SK-N-SH (cell line): ENCODE measurements at regions not wholly inside any gene's neighbourhood (a gene's known extent, or its start where the extent isn't known, plus 50 kb on each side); places are given as distances from the start of the nearest gene placed in this dataset.

Source experiments
- CTCF ChIA-PET: fragments of 300-600, 350-600 bp; formaldehyde crosslinking; extraction: SDS; loops from one replicate; lab custom pipeline; 2021; lab: Yijun Ruan, JAX
- POLR2A ChIA-PET: fragments of 350-600 bp; sonication (Branson Sonifier 250); formaldehyde crosslinking; extraction: SDS; loops from one replicate; lab custom pipeline; 2020; ENCODE audit warnings: antibody characterized with exemption, inconsistent platforms; lab: Yijun Ruan, JAX
- DNase-seq: peaks from one replicate; pipeline ENCODE4 v3.0.0; 2012
- H2AFZ ChIP-seq: fragments of 200-600 bp; sonication (generic); 2 replicates; pipeline ENCODE4 v1.8.1; 2016; ENCODE audit warnings: antibody characterized with exemption, mild to moderate bottlenecking, low read depth
- H3F3A ChIP-seq: fragments of 200-600 bp; sonication (generic); replicated peaks from 2 replicates; pipeline ENCODE3; 2016; ENCODE audit warnings: antibody characterized with exemption, mild to moderate bottlenecking; ENCODE audit not compliant: insufficient read depth
- H3K27ac ChIP-seq, 2 experiments: fragments of 200-500 bp in 1 of 2; fragments of 200-600 bp in 1 of 2; sonication (Bioruptor generic) in 1 of 2; sonication (generic), shearing (Covaris generic) in 1 of 2; 2 replicates each; pipeline versions ENCODE4 v1.5.1 to v1.6.1; 2014 to 2016; ENCODE audit warnings: low read depth in 2 of 2, inconsistent platforms in 1 of 2, low read length in 1 of 2, mild to moderate bottlenecking in 1 of 2, mixed read lengths in 1 of 2
- H3K27me3 ChIP-seq: fragments of 200-600 bp; sonication (generic), shearing (Covaris generic); 2 replicates; pipeline ENCODE4 v1.6.1; 2016; ENCODE audit warnings: mixed run types; ENCODE audit not compliant: insufficient read depth
- H3K36me3 ChIP-seq, 2 experiments: fragments of 200-500 bp in 1 of 2; fragments of 200-600 bp in 1 of 2; sonication (Bioruptor generic) in 1 of 2; sonication (generic) in 1 of 2; replicated peaks in 1 of 2; 2 replicates each; pipeline versions ENCODE3 to v1.5.1; 2014 to 2016; ENCODE audit warnings: low read length in 1 of 2, mild to moderate bottlenecking in 1 of 2; ENCODE audit not compliant: insufficient read depth in 2 of 2, control insufficient read depth in 1 of 2
- H3K4me1 ChIP-seq, 2 experiments: fragments of 200-500 bp in 1 of 2; fragments of 200-600 bp in 1 of 2; sonication (Bioruptor generic) in 1 of 2; sonication (generic), shearing (Covaris generic) in 1 of 2; 2 replicates each; pipeline versions ENCODE4 v1.5.1 to v1.6.1; 2014 to 2016; ENCODE audit warnings: low read depth in 1 of 2, low read length in 1 of 2, mixed run types in 1 of 2; ENCODE audit not compliant: insufficient read depth in 2 of 2, control insufficient read depth in 1 of 2
- H3K4me2 ChIP-seq: fragments of 200-600 bp; sonication (generic), shearing (Covaris generic); 2 replicates; pipeline ENCODE4 v1.6.1; 2017; ENCODE audit warnings: mixed run types
- H3K4me3 ChIP-seq, 2 experiments: fragments of 200-500 bp in 1 of 2; fragments of 200-600 bp in 1 of 2; sonication (Bioruptor generic) in 1 of 2; sonication (generic), shearing (Covaris generic) in 1 of 2; 2 replicates each; pipeline versions ENCODE4 v1.5.1 to v1.8.1; 2014 to 2016; ENCODE audit warnings: low read depth in 2 of 2, inconsistent platforms in 1 of 2, low read length in 1 of 2, mild to moderate bottlenecking in 1 of 2, mixed read lengths in 1 of 2, moderate library complexity in 1 of 2
- H3K79me2 ChIP-seq: fragments of 200-600 bp; sonication (generic); 2 replicates; pipeline ENCODE4 v1.8.1; 2017; ENCODE audit warnings: mild to moderate bottlenecking; ENCODE audit not compliant: insufficient read depth
- H3K9ac ChIP-seq: fragments of 200-600 bp; sonication (generic); 2 replicates; pipeline ENCODE4 v1.6.1; 2017; ENCODE audit warnings: mixed run types
- H3K9me2 ChIP-seq: fragments of 200-600 bp; sonication (generic); 2 replicates; pipeline ENCODE4 v1.6.1; 2017; ENCODE audit warnings: mixed run types
- H3K9me3 ChIP-seq: fragments of 200-600 bp; sonication (generic); 2 replicates; pipeline ENCODE4 v1.6.1; 2017; ENCODE audit warnings: mixed run types, mild to moderate bottlenecking, moderate library complexity
- H4K20me1 ChIP-seq: fragments of 200-600 bp; sonication (generic); 2 replicates; pipeline ENCODE4 v1.6.1; 2017; ENCODE audit warnings: mild to moderate bottlenecking, mixed run types; ENCODE audit not compliant: insufficient read depth
- CHD2 ChIP-seq: fragments of 150-350 bp; IDR thresholded peaks from 2 replicates; pipeline ENCODE4 v1.6.1; 2018; ENCODE audit warnings: low read length; ENCODE audit not compliant: partially characterized antibody
- ELF1 ChIP-seq: IDR thresholded peaks from 2 replicates; pipeline ENCODE4 v1.4.0; 2012
- EP300 ChIP-seq, 2 experiments: IDR thresholded peaks; 2 replicates each; pipeline versions ENCODE4 v1.4.0 to v1.6.1; 2012; ENCODE audit warnings: borderline replicate concordance in 1 of 2, low read depth in 1 of 2, low read length in 1 of 2
- EZH2phosphoT487 ChIP-seq: fragments of 200-600 bp; sonication (generic); IDR thresholded peaks from 2 replicates; pipeline ENCODE4 v1.6.1; 2017; ENCODE audit warnings: low read depth, mixed run types, mild to moderate bottlenecking, antibody characterized with exemption, moderate library complexity, borderline replicate concordance
- FOSL2 ChIP-seq: IDR thresholded peaks from 2 replicates; pipeline ENCODE4 v1.4.0; 2012; ENCODE audit warnings: low read depth, mild to moderate bottlenecking, moderate library complexity, borderline replicate concordance
- GABPA ChIP-seq: IDR thresholded peaks from 2 replicates; pipeline ENCODE4 v1.4.0; 2012; ENCODE audit warnings: low read depth, mild to moderate bottlenecking
- IRF3 ChIP-seq: fragments of 150-350 bp; IDR thresholded peaks from 2 replicates; pipeline ENCODE4 v1.6.1; 2016; ENCODE audit warnings: mild to moderate bottlenecking, low read depth, low read length
- MEF2A ChIP-seq: IDR thresholded peaks from 2 replicates; pipeline ENCODE4 v1.4.0; 2012; ENCODE audit warnings: low read depth, borderline replicate concordance
- MXI1 ChIP-seq: IDR thresholded peaks from 2 replicates; pipeline ENCODE4 v1.6.1; 2012; ENCODE audit warnings: mild to moderate bottlenecking, low read depth, low read length, improper control_type of control experiment
- NFIC ChIP-seq: IDR thresholded peaks from 2 replicates; pipeline ENCODE4 v1.4.0; 2012; ENCODE audit warnings: borderline replicate concordance
- REST ChIP-seq: IDR thresholded peaks from 2 replicates; pipeline ENCODE4 v1.6.1; 2012; ENCODE audit warnings: mild to moderate bottlenecking, low read depth, low read length, moderate library complexity
- RFX5 ChIP-seq: IDR thresholded peaks from 2 replicates; pipeline ENCODE4 v1.6.1; 2012; ENCODE audit warnings: mild to moderate bottlenecking, improper control_type of control experiment, low read length
- WGBS: methylation state at CpG from one replicate; pipeline ENCODE4 v1.1.6; 2017; ENCODE audit warnings: low lambda C conversion rate; 5-methylcytosine and 5-hydroxymethylcytosine counted together

- Histone ChIP-seq H3K4me1 (peaks cover 0 to 12% of the 10 kb centered on the region in 2 experiments; a peak in 1 of 4 replicates), H3K4me3 (no peak overlapping the region), H4K20me1 (no peaks in the 10 kb centered on the region), H3K79me2 (no peaks in the 10 kb centered on the region), H2AFZ (no peak overlapping the region), H3K36me3 (no peaks in the 10 kb centered on the region), H3K27me3 (no peaks in the 10 kb centered on the region), H3K9ac (no peak overlapping the region), H3K27ac (no peak overlapping the region), H3K9me3 (no peaks in the 10 kb centered on the region), H3F3A (no peaks in the 10 kb centered on the region), H3K9me2 (no peaks in the 10 kb centered on the region), H3K4me2 (no peak overlapping the region)
- WGBS: 83% methylated on average over 7 of the region's 7 CpGs
- POLR2A ChIA-PET: no interaction called here
- DNase-seq: no peak
- TF ChIP-seq REST: no peak
- CTCF ChIA-PET: interaction anchor here (1.0 kb wide), 1 partner anchor 10 kb away, joined by 3 read pairs; no protein-coding TSS in a partner anchor
These were observed 96.7 kb upstream of the XYLT1 start for GRCh38 chr16:17567455-17567854.

GRCh38 chr16:17566656-17567450 is 96.1 kb upstream of the XYLT1 start:
- Histone ChIP-seq H3F3A (no peaks in the 10 kb centered on the region), H3K79me2 (no peaks in the 10 kb centered on the region), H3K27ac (no peak overlapping the region), H3K36me3 (no peaks in the 10 kb centered on the region), H3K9me3 (no peaks in the 10 kb centered on the region), H4K20me1 (no peaks in the 10 kb centered on the region), H3K4me3 (no peak overlapping the region), H3K27me3 (no peaks in the 10 kb centered on the region), H2AFZ (no peak overlapping the region), H3K4me1 (peaks cover 0 to 12% of the 10 kb centered on the region in 2 experiments; a peak in 1 of 4 replicates), H3K9me2 (no peaks in the 10 kb centered on the region), H3K4me2 (no peak overlapping the region), H3K9ac (no peak overlapping the region)
- POLR2A ChIA-PET: no interaction called here
- WGBS: 78% methylated on average over 6 of the region's 6 CpGs
- CTCF ChIA-PET: interaction anchor here (2.9 kb wide), 1 partner anchor 10 kb away, joined by 11 read pairs; no protein-coding TSS in a partner anchor
- TF ChIP-seq EP300 (IDR thresholded peaks at IDR 0.05; ENCODE audit: borderline replicate concordance in 1 of 2, low read depth in 1 of 2, low read length in 1 of 2) (no peak), CHD2 (no peak), MXI1 (no peak), FOSL2 (no peak), MEF2A (no peak), GABPA (no peak), RFX5 (no peak), NFIC (no peak), ELF1 (no peak), IRF3 (no peak), EZH2phosphoT487 (no peak)
- no peak for DNase-seq
